ENCODE measurements at regions not wholly inside any gene's neighbourhood (a gene's known extent, or its start where the extent isn't known, plus 50 kb on each side); places are given as distances from the start of the nearest gene placed in this dataset.

DNA sequence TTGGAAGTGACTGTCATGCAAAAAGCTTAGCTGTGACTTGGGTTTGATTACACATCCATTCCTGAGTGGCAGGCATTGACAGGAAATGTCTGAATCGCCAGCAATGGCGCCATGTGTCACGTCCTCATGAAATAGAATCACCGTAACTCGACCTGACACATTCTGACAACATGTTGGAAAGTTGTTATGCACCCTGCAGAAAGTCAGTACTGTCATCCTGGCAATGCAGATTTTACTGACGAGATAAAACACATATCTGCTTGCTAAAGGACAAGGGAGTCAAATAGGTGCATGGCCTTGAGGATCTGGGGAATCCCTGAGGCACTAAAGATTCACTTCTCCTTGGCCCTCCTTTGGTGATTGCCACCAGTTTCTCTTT, 344.2 kb downstream of the SPATA31D1 start:
- H3K4me2 ChIP-seq (ENCODE audit: insufficient read depth, insufficient read length, low read length), result no peak overlapping the region
- H3K79me1 ChIP-seq (ENCODE audit: insufficient read depth, low read depth, low read length, poor library complexity, severe bottlenecking), result no peaks in the 10 kb centered on the region
- H3K4ac ChIP-seq (ENCODE audit: low read depth, low read length), result no peak overlapping the region
- no peak for DNase-seq
- no peak overlapping the region for H3K4me3 Mint-ChIP-seq
- H3K27ac Mint-ChIP-seq, result no peak overlapping the region
- no peak overlapping the region for H3K27ac ChIP-seq (ENCODE audit: insufficient read length, low read depth, low read length)
- H2BK120ac ChIP-seq (ENCODE audit: low read depth, low read length, poor library complexity, severe bottlenecking), result no peak overlapping the region
- H2BK12ac ChIP-seq (ENCODE audit: insufficient read length, low read depth, low read length), result no peak overlapping the region
- H3K27me3 Mint-ChIP-seq (ENCODE audit: low read depth), result no peaks in the 10 kb centered on the region
- H4K20me1 ChIP-seq (ENCODE audit: control insufficient read depth, insufficient read depth, insufficient read length), result no peaks in the 10 kb centered on the region
- H3K23me2 ChIP-seq (ENCODE audit: insufficient read length, low read depth, low read length, poor library complexity, severe bottlenecking), result no peaks in the 10 kb centered on the region
- H3K9me3 Mint-ChIP-seq, result no peaks in the 10 kb centered on the region
- no peaks in the 10 kb centered on the region for H3K27me3 ChIP-seq (ENCODE audit: insufficient read depth, low read length)
- no peak overlapping the region for H4K91ac ChIP-seq (ENCODE audit: insufficient read length, low read depth, low read length)
- no peaks in the 10 kb centered on the region for H3K9me3 ChIP-seq (ENCODE audit: control insufficient read depth, low read depth, low read length)
- H3T11ph ChIP-seq (ENCODE audit: low read length), result no peak overlapping the region
- H3K56ac ChIP-seq (ENCODE audit: insufficient read length, low read depth, low read length), result no peak overlapping the region
- no peaks in the 10 kb centered on the region; a peak in 1 of 7 replicates for H3K36me3 Mint-ChIP-seq (ENCODE audit: insufficient read depth in 1 of 3, low read depth in 3 of 3)
- WGBS (ENCODE audit: extremely low coverage, insufficient read length, low lambda C conversion rate), result no CpG with 5 or more reads among the region's 6 CpGs
- H3K4me1 Mint-ChIP-seq, result peaks cover 0 to 2% of the 10 kb centered on the region in 2 experiments; a peak in 1 of 4 replicates
- no peak overlapping the region for H2BK20ac ChIP-seq (ENCODE audit: low read depth, low read length, poor library complexity, severe bottlenecking)
- H3K9ac ChIP-seq (ENCODE audit: extremely low read depth, insufficient read length, low read length), result no peak overlapping the region
- H2AFZ ChIP-seq (ENCODE audit: low read length), result no peak overlapping the region
- no peak overlapping the region for H2BK15ac ChIP-seq (ENCODE audit: low read depth, low read length)
- no peak overlapping the region for H3K14ac ChIP-seq (ENCODE audit: insufficient read depth, low read length)
- H3K79me2 ChIP-seq (ENCODE audit: insufficient read depth, low read length), result no peaks in the 10 kb centered on the region
- H4K8ac ChIP-seq (replicated peaks; ENCODE audit: insufficient read length, low read depth, low read length), result no peak overlapping the region
- no peak overlapping the region for H3K18ac ChIP-seq (ENCODE audit: insufficient read length, low read depth, low read length)
- H2BK5ac ChIP-seq (ENCODE audit: insufficient read length, low read length), result no peak overlapping the region
- H3K23ac ChIP-seq (ENCODE audit: insufficient read length, low read depth, low read length), result no peak overlapping the region
- no peak overlapping the region for H4K5ac ChIP-seq (ENCODE audit: insufficient read length, low read depth, low read length)
- TF ChIP-seq, protein P1, sequence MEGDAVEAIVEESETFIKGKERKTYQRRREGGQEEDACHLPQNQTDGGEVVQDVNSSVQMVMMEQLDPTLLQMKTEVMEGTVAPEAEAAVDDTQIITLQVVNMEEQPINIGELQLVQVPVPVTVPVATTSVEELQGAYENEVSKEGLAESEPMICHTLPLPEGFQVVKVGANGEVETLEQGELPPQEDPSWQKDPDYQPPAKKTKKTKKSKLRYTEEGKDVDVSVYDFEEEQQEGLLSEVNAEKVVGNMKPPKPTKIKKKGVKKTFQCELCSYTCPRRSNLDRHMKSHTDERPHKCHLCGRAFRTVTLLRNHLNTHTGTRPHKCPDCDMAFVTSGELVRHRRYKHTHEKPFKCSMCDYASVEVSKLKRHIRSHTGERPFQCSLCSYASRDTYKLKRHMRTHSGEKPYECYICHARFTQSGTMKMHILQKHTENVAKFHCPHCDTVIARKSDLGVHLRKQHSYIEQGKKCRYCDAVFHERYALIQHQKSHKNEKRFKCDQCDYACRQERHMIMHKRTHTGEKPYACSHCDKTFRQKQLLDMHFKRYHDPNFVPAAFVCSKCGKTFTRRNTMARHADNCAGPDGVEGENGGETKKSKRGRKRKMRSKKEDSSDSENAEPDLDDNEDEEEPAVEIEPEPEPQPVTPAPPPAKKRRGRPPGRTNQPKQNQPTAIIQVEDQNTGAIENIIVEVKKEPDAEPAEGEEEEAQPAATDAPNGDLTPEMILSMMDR (conservative IDR thresholded peaks at IDR 0.05), result no peak
- H3K4me1 ChIP-seq (ENCODE audit: insufficient read depth, low read length), result no peaks in the 10 kb centered on the region
- no peak overlapping the region for H2AK5ac ChIP-seq (ENCODE audit: insufficient read length, low read length)
